ENCODE measurements at regions not wholly inside any gene's neighbourhood (a gene's known extent, or its start where the extent isn't known, plus 50 kb on each side); places are given as distances from the start of the nearest gene placed in this dataset.
"Not testable (repeated sequence)": the region's sequence is repeated elsewhere in the genome, so short reads cannot be mapped to it uniquely, and the experiment has no call there.

GRCh38 chr6:168938546-168938945, 315.1 kb downstream of the THBS2 start:
- DNase-seq (ENCODE audit: low spot score): no peak

GRCh38 chr6:168937054-168937453, 316.6 kb downstream of the THBS2 start:
- no peak for DNase-seq (ENCODE audit: low spot score)

GRCh38 chr6:168935628-168936010, 318.0 kb downstream of the THBS2 start:
- DNase-seq (ENCODE audit: low spot score): no peak

- no peak for DNase-seq (ENCODE audit: low spot score)
These were observed 318.7 kb downstream of the THBS2 start for GRCh38 chr6:168934660-168935627.

GRCh38 chr6:168932171-168932570, 321.5 kb downstream of the THBS2 start:
- not testable (repeated sequence) for DNase-seq (ENCODE audit: low spot score)

- DNase-seq (ENCODE audit: low spot score): not testable (repeated sequence)
These were observed 322.6 kb downstream of the THBS2 start for GRCh38 chr6:168931072-168931471.

GRCh38 chr6:168929871-168930450, 323.7 kb downstream of the THBS2 start:
- no peak for DNase-seq (ENCODE audit: low spot score)

- no peak for DNase-seq (ENCODE audit: low spot score)
These were observed 325.6 kb downstream of the THBS2 start for GRCh38 chr6:168928012-168928411.

- DNase-seq (ENCODE audit: low spot score): no peak
These were observed 326.6 kb downstream of the THBS2 start for GRCh38 chr6:168927026-168927425.

GRCh38 chr6:168926306-168926705, 327.3 kb downstream of the THBS2 start:
- no peak for DNase-seq (ENCODE audit: low spot score)

GRCh38 chr6:168925671-168926070, 328.0 kb downstream of the THBS2 start:
- no peak for DNase-seq (ENCODE audit: low spot score)

GRCh38 chr6:168923171-168923570, 330.5 kb downstream of the THBS2 start:
- no peak for DNase-seq (ENCODE audit: low spot score)

- DNase-seq (ENCODE audit: low spot score): no peak
These were observed 331.2 kb downstream of the THBS2 start for GRCh38 chr6:168922436-168922835.

- no peak for DNase-seq (ENCODE audit: low spot score)
These were observed 333.4 kb downstream of the THBS2 start for GRCh38 chr6:168920289-168920688.

- no peak for DNase-seq (ENCODE audit: low spot score)
These were observed 334.0 kb downstream of the THBS2 start for GRCh38 chr6:168919470-168920179.

- no peak for DNase-seq (ENCODE audit: low spot score)
These were observed 337.0 kb downstream of the THBS2 start for GRCh38 chr6:168916576-168917211.

GRCh38 chr6:168915855-168916254, 337.8 kb downstream of the THBS2 start:
- no peak for DNase-seq (ENCODE audit: low spot score)

- no peak for DNase-seq (ENCODE audit: low spot score)
These were observed 338.4 kb downstream of the THBS2 start for GRCh38 chr6:168915242-168915641.

GRCh38 chr6:168913866-168914469, 339.7 kb downstream of the THBS2 start:
- no peak for DNase-seq (ENCODE audit: low spot score)

- not testable (repeated sequence) for DNase-seq (ENCODE audit: low spot score)
These were observed 340.3 kb downstream of the THBS2 start for GRCh38 chr6:168913231-168913865.

GRCh38 chr6:168909288-168909687, 344.4 kb downstream of the THBS2 start:
- no peak for DNase-seq (ENCODE audit: low spot score)
